Calu3 (cell line): ENCODE measurements at regions not wholly inside any gene's neighbourhood (a gene's known extent, or its start where the extent isn't known, plus 50 kb on each side); places are given as distances from the start of the nearest gene placed in this dataset.

Experiments used
- BruUV-seq: library from RNA; stranded (reverse); fragments of 400-500 nt; replicated peaks from 2 replicates; lab custom pipeline; 2021; lab: Mats Ljungman, UMichigan
- CTCF ChIA-PET: fragments of 300-600 bp; sonication (Branson Sonifier 250); formaldehyde crosslinking; loops from one replicate; lab custom pipeline; 2022; ENCODE audit warnings: antibody characterized with exemption; lab: Charles Lee
- DNase-seq: peaks from one replicate; pipeline ENCODE4 v3.0.0; 2022
- H3K27ac Mint-ChIP-seq: one replicate; pipeline ENCODE4 v1.8.0; 2022; ENCODE audit warnings: mixed read lengths; ENCODE audit not compliant: unreplicated experiment
- H3K27me3 Mint-ChIP-seq: one replicate; pipeline ENCODE4 v1.8.0; 2022; ENCODE audit warnings: mixed read lengths; ENCODE audit not compliant: unreplicated experiment
- H3K36me3 Mint-ChIP-seq: one replicate; pipeline ENCODE4 v1.8.0; 2022; ENCODE audit warnings: mild to moderate bottlenecking, moderate library complexity, mixed read lengths; ENCODE audit not compliant: insufficient read depth, unreplicated experiment
- H3K4me1 Mint-ChIP-seq: one replicate; pipeline ENCODE4 v1.8.0; 2022; ENCODE audit warnings: mild to moderate bottlenecking, low read depth, mixed read lengths; ENCODE audit not compliant: unreplicated experiment
- H3K4me3 Mint-ChIP-seq: one replicate; pipeline ENCODE4 v1.8.0; 2022; ENCODE audit warnings: mild to moderate bottlenecking, low read depth, moderate library complexity, mixed read lengths; ENCODE audit not compliant: unreplicated experiment
- H3K9me3 Mint-ChIP-seq: one replicate; pipeline ENCODE4 v1.8.0; 2022; ENCODE audit warnings: low read depth, mixed read lengths; ENCODE audit not compliant: unreplicated experiment
- CTCF ChIP-seq: fragments of 200-600 bp; IDR thresholded peaks from one replicate; pipeline ENCODE4 v1.8.0; 2022; ENCODE audit warnings: antibody characterized with exemption; ENCODE audit not compliant: unreplicated experiment
- intact Hi-C: fragments of 100-400 bp; cut with micrococcal nuclease; formaldehyde crosslinking; loops from one replicate; pipeline ENCODE4 v1.10.0; 2022; ENCODE audit not compliant: unreplicated experiment

GRCh38 chr6:104170401-104170800 is 689.3 kb downstream of the HACE1 start:
- no peak for TF ChIP-seq CTCF
- H3K4me3 Mint-ChIP-seq: no peak overlapping the region
- peaks cover 8% of the 10 kb centered on the region for H3K4me1 Mint-ChIP-seq
- intact Hi-C loops: no loop called here
- peaks cover 11% of the 10 kb centered on the region for H3K9me3 Mint-ChIP-seq
- no peaks in the 10 kb centered on the region for H3K36me3 Mint-ChIP-seq
- H3K27me3 Mint-ChIP-seq: no peaks in the 10 kb centered on the region
- BruUV-seq: no TSS peak
- CTCF ChIA-PET: no interaction called here
- no peak overlapping the region for H3K27ac Mint-ChIP-seq
- DNase-seq: no peak

- no TSS peak for BruUV-seq
- CTCF ChIA-PET: no interaction called here
- Mint-ChIP-seq H3K27ac (no peak overlapping the region), H3K4me3 (no peak overlapping the region), H3K9me3 (peaks cover 14% of the 10 kb centered on the region), H3K4me1 (no peaks in the 10 kb centered on the region), H3K36me3 (no peaks in the 10 kb centered on the region), H3K27me3 (no peaks in the 10 kb centered on the region)
- intact Hi-C loops: no loop called here
- no peak for TF ChIP-seq CTCF
- DNase-seq: no peak
Observed at GRCh38 chr6:104166055-104166668, 693.6 kb downstream of the HACE1 start.

- peaks cover 14% of the 10 kb centered on the region for H3K9me3 Mint-ChIP-seq
- intact Hi-C loops: no loop called here
- CTCF ChIA-PET: no interaction called here
- no peak overlapping the region for H3K4me3 Mint-ChIP-seq
- H3K4me1 Mint-ChIP-seq: no peaks in the 10 kb centered on the region
- no TSS peak for BruUV-seq
- H3K36me3 Mint-ChIP-seq: no peaks in the 10 kb centered on the region
- DNase-seq: no peak
- H3K27me3 Mint-ChIP-seq: no peaks in the 10 kb centered on the region
- TF ChIP-seq CTCF: no peak
- H3K27ac Mint-ChIP-seq: no peak overlapping the region
Observed at GRCh38 chr6:104162036-104162669, 697.6 kb downstream of the HACE1 start.

- CTCF ChIA-PET: no interaction called here
- no peaks in the 10 kb centered on the region for H3K4me1 Mint-ChIP-seq
- peaks cover 5% of the 10 kb centered on the region for H3K9me3 Mint-ChIP-seq
- intact Hi-C loops: no loop called here
- no peak overlapping the region for H3K27ac Mint-ChIP-seq
- BruUV-seq: no TSS peak
- no peak overlapping the region for H3K4me3 Mint-ChIP-seq
- no peaks in the 10 kb centered on the region for H3K27me3 Mint-ChIP-seq
- no peak for DNase-seq
- TF ChIP-seq CTCF: no peak
- no peaks in the 10 kb centered on the region for H3K36me3 Mint-ChIP-seq
Observed at GRCh38 chr6:104159045-104159618, 700.6 kb downstream of the HACE1 start.
